ENCODE measurements at regions not wholly inside any gene's neighbourhood (a gene's known extent, or its start where the extent isn't known, plus 50 kb on each side); places are given as distances from the start of the nearest gene placed in this dataset.

- no peak for TF ChIP-seq ZNF532 (CRISPR knock-in tag; IDR thresholded peaks at IDR 0.05; ENCODE audit: borderline replicate concordance)
These were observed 686.5 kb upstream of the COX7C start (continued) for GRCh38 chr5:85931220-85931619.

GRCh38 chr5:85938201-85938600 is 679.5 kb upstream of the COX7C start:
- Mint-ChIP-seq H3K9me3 (no peaks in the 10 kb centered on the region), H3K27ac (no peak overlapping the region), H3K4me1 (no peaks in the 10 kb centered on the region), H3K36me3 (no peaks in the 10 kb centered on the region), H3K27me3 (ENCODE audit: low read depth) (no peaks in the 10 kb centered on the region; the same call in 1 of the 2 replicates), H3K4me3 (no peak overlapping the region)
- CTCF ChIA-PET = no interaction called here
- POLR2A ChIA-PET = no interaction called here
- ATAC-seq = no peak
- TF ChIP-seq HMGXB4 (CRISPR knock-in tag; IDR thresholded peaks at IDR 0.05) = no peak
- no peak for TF ChIP-seq ESRRA (CRISPR knock-in tag; IDR thresholded peaks at IDR 0.05; ENCODE audit: borderline replicate concordance)
- no peak for TF ChIP-seq NR3C1 (CRISPR knock-in tag; conservative IDR thresholded peaks at IDR 0.05; ENCODE audit: low read depth)
- TF ChIP-seq EMX1 (CRISPR knock-in tag; IDR thresholded peaks at IDR 0.05) = no peak
- TF ChIP-seq ZNF423 (CRISPR knock-in tag; IDR thresholded peaks at IDR 0.05) = no peak
- TF ChIP-seq GABPB1 (CRISPR knock-in tag; IDR thresholded peaks at IDR 0.05) = no peak
- TF ChIP-seq PRRX2 (CRISPR knock-in tag; IDR thresholded peaks at IDR 0.05) = no peak
- no peak for TF ChIP-seq RELA (CRISPR knock-in tag; IDR thresholded peaks at IDR 0.05; ENCODE audit: borderline replicate concordance)
- no peak for TF ChIP-seq OVOL2 (CRISPR knock-in tag; IDR thresholded peaks at IDR 0.05; ENCODE audit: borderline replicate concordance)
- TF ChIP-seq ZBTB21 (CRISPR knock-in tag; IDR thresholded peaks at IDR 0.05; ENCODE audit: borderline replicate concordance) = no peak
- TF ChIP-seq ATF3 (CRISPR knock-in tag; conservative IDR thresholded peaks at IDR 0.05) = no peak
- TF ChIP-seq MYBL2 (CRISPR knock-in tag; IDR thresholded peaks at IDR 0.05) = no peak
- no peak for TF ChIP-seq CTCF (IDR thresholded peaks at IDR 0.05)
- TF ChIP-seq ZNF232 (CRISPR knock-in tag; IDR thresholded peaks at IDR 0.05) = no peak
- TF ChIP-seq ZNF263 (CRISPR knock-in tag; IDR thresholded peaks at IDR 0.05; ENCODE audit: low read depth) = no peak
- no peak for TF ChIP-seq CREM (CRISPR knock-in tag; IDR thresholded peaks at IDR 0.05)
- no peak for TF ChIP-seq ZNF317 (CRISPR knock-in tag; IDR thresholded peaks at IDR 0.05; ENCODE audit: borderline replicate concordance, low read depth)
- no peak for TF ChIP-seq SMAD3 (CRISPR knock-in tag; IDR thresholded peaks at IDR 0.05; ENCODE audit: borderline replicate concordance)
- no peak for DNase-seq (ENCODE audit: low spot score)
